Activated CD8-positive, alpha-beta memory T cell treated with anti-CD3 and anti-CD28 coated beads for 36 hours (primary cell): ENCODE measurements at regions not wholly inside any gene's neighbourhood (a gene's known extent, or its start where the extent isn't known, plus 50 kb on each side); places are given as distances from the start of the nearest gene placed in this dataset.
"Not testable (repeated sequence)": the region's sequence is repeated elsewhere in the genome, so short reads cannot be mapped to it uniquely, and the experiment has no call there.

Source experiments
- CTCF ChIA-PET: fragments of 350-600 bp; sonication (Branson Sonifier 250); formaldehyde crosslinking; loops from one replicate; lab custom pipeline; 2021; ENCODE audit warnings: antibody characterized with exemption; lab: Charles Lee
- POLR2A ChIA-PET: fragments of 350-600 bp; sonication (Branson Sonifier 250); formaldehyde crosslinking; loops from one replicate; lab custom pipeline; 2021; ENCODE audit warnings: antibody characterized with exemption; lab: Charles Lee

GRCh38 chr14:53628261-53628660 lies 328.4 kb downstream of the BMP4 start:
- ChIA-PET CTCF (no interaction called here), POLR2A (no interaction called here)

GRCh38 chr14:53626761-53627160 lies 329.9 kb downstream of the BMP4 start:
- ChIA-PET POLR2A (no interaction called here), CTCF (no interaction called here)

- ChIA-PET POLR2A (no interaction called here), CTCF (no interaction called here)
Measured at GRCh38 chr14:53622447-53622846, 334.2 kb downstream of the BMP4 start.

GRCh38 chr14:53621921-53622320 lies 334.7 kb downstream of the BMP4 start:
- POLR2A ChIA-PET = no interaction called here
- CTCF ChIA-PET = no interaction called here

- CTCF ChIA-PET = no interaction called here
- POLR2A ChIA-PET = no interaction called here
Measured at GRCh38 chr14:53621433-53621832, 335.2 kb downstream of the BMP4 start.

GRCh38 chr14:53620890-53621289 lies 335.7 kb downstream of the BMP4 start:
- ChIA-PET CTCF (no interaction called here), POLR2A (no interaction called here)

- POLR2A ChIA-PET = no interaction called here
- CTCF ChIA-PET = no interaction called here
Measured at GRCh38 chr14:53620317-53620716, 336.3 kb downstream of the BMP4 start.

GRCh38 chr14:53619691-53620231 lies 336.9 kb downstream of the BMP4 start:
- POLR2A ChIA-PET = no interaction called here
- CTCF ChIA-PET = no interaction called here

- CTCF ChIA-PET, POLR2A ChIA-PET: not testable (repeated sequence)
Measured at GRCh38 chr14:53616536-53616935, 340.1 kb downstream of the BMP4 start.

- POLR2A ChIA-PET = no interaction called here
- CTCF ChIA-PET = no interaction called here
Measured at GRCh38 chr14:53615252-53615651, 341.4 kb downstream of the BMP4 start.

GRCh38 chr14:53613404-53614253 lies 343.0 kb downstream of the BMP4 start:
- ChIA-PET CTCF (no interaction called here), POLR2A (no interaction called here)

GRCh38 chr14:53610947-53611346 lies 345.7 kb downstream of the BMP4 start:
- ChIA-PET POLR2A (no interaction called here), CTCF (interaction anchor here (0.8 kb wide), 1 partner anchor 8 kb away, joined by 3 read pairs; no protein-coding TSS in a partner anchor)

- ChIA-PET CTCF (no interaction called here), POLR2A (no interaction called here)
Measured at GRCh38 chr14:53609009-53609408, 347.6 kb downstream of the BMP4 start.

- ChIA-PET CTCF (no interaction called here), POLR2A (no interaction called here)
Measured at GRCh38 chr14:53608369-53608768, 348.3 kb downstream of the BMP4 start.

- ChIA-PET POLR2A (no interaction called here), CTCF (no interaction called here)
Measured at GRCh38 chr14:53606203-53606602, 350.4 kb downstream of the BMP4 start.

- POLR2A ChIA-PET = no interaction called here
- CTCF ChIA-PET = interaction anchor here (0.9 kb wide), 1 partner anchor 26 kb away, joined by 3 read pairs; no protein-coding TSS in a partner anchor
Measured at GRCh38 chr14:53605562-53605961, 351.1 kb downstream of the BMP4 start.

- ChIA-PET POLR2A (no interaction called here), CTCF (no interaction called here)
Measured at GRCh38 chr14:53603994-53604393, 352.6 kb downstream of the BMP4 start.

GRCh38 chr14:53601409-53601808 lies 355.2 kb downstream of the BMP4 start:
- ChIA-PET CTCF (no interaction called here), POLR2A (no interaction called here)

GRCh38 chr14:53599221-53599945 lies 357.2 kb downstream of the BMP4 start:
- ChIA-PET POLR2A (no interaction called here), CTCF (no interaction called here)

GRCh38 chr14:53596853-53597525 lies 359.6 kb downstream of the BMP4 start:
- POLR2A ChIA-PET = no interaction called here
- CTCF ChIA-PET = no interaction called here
